Forelimb muscle (tissue), 1 donor: ENCODE measurements at regions not wholly inside any gene's neighbourhood (a gene's known extent, or its start where the extent isn't known, plus 50 kb on each side); places are given as distances from the start of the nearest gene placed in this dataset.

Experiments
- DNase-seq: peaks from one replicate; pipeline ENCODE4 v3.0.0-alpha.2; 2013; ENCODE audit warnings: low read depth

GRCh38 chr9:7984692-7985091 is 185.1 kb upstream of the DMAC1 start:
- DNase-seq: no peak

- DNase-seq: no peak
These were observed 184.6 kb upstream of the DMAC1 start for GRCh38 chr9:7984203-7984602.

GRCh38 chr9:7983490-7983889 is 183.9 kb upstream of the DMAC1 start:
- no peak for DNase-seq

- DNase-seq: no peak
These were observed 183.3 kb upstream of the DMAC1 start for GRCh38 chr9:7982907-7983306.

- no peak for DNase-seq
These were observed 181.2 kb upstream of the DMAC1 start for GRCh38 chr9:7980691-7981289.

- no peak for DNase-seq
These were observed 180.5 kb upstream of the DMAC1 start for GRCh38 chr9:7980041-7980440.

GRCh38 chr9:7979611-7980010 is 180.0 kb upstream of the DMAC1 start:
- DNase-seq: no peak

- DNase-seq: no peak
These were observed 178.0 kb upstream of the DMAC1 start for GRCh38 chr9:7977586-7977985.

- DNase-seq: no peak
These were observed 177.3 kb upstream of the DMAC1 start for GRCh38 chr9:7976856-7977255.

- no peak for DNase-seq
These were observed 176.7 kb upstream of the DMAC1 start for GRCh38 chr9:7976167-7976755.

- no peak for DNase-seq
These were observed 175.8 kb upstream of the DMAC1 start for GRCh38 chr9:7975336-7975735.

GRCh38 chr9:7974335-7974960 is 174.9 kb upstream of the DMAC1 start:
- DNase-seq: no peak

GRCh38 chr9:7973123-7973522 is 173.5 kb upstream of the DMAC1 start:
- no peak for DNase-seq

GRCh38 chr9:7970681-7971330 is 171.2 kb upstream of the DMAC1 start:
- DNase-seq: no peak

- no peak for DNase-seq
These were observed 169.1 kb upstream of the DMAC1 start for GRCh38 chr9:7968687-7969086.

GRCh38 chr9:7967851-7968250 is 168.3 kb upstream of the DMAC1 start:
- DNase-seq: no peak

- no peak for DNase-seq
These were observed 167.7 kb upstream of the DMAC1 start for GRCh38 chr9:7967093-7967827.

- no peak for DNase-seq
These were observed 165.5 kb upstream of the DMAC1 start for GRCh38 chr9:7965063-7965462.

GRCh38 chr9:7963026-7963425 is 163.4 kb upstream of the DMAC1 start:
- DNase-seq: no peak

GRCh38 chr9:7961076-7961475 is 161.5 kb upstream of the DMAC1 start:
- no peak for DNase-seq

- no peak for DNase-seq
These were observed 160.9 kb upstream of the DMAC1 start for GRCh38 chr9:7960320-7961050.

- no peak for DNase-seq
These were observed 158.2 kb upstream of the DMAC1 start for GRCh38 chr9:7957803-7958202.
